HCT116 (cell line): ENCODE measurements at regions not wholly inside any gene's neighbourhood (a gene's known extent, or its start where the extent isn't known, plus 50 kb on each side); places are given as distances from the start of the nearest gene placed in this dataset.

Experiments
- ATF3 ChIP-seq: IDR thresholded peaks from 2 replicates; pipeline ENCODE4 v1.6.1; 2012
- CEBPB ChIP-seq: IDR thresholded peaks from 2 replicates; pipeline ENCODE4 v1.6.1; 2012; ENCODE audit warnings: low read depth
- EGR1 ChIP-seq: IDR thresholded peaks from 2 replicates; pipeline ENCODE4 v1.6.1; 2012; ENCODE audit warnings: low read depth
- EZH2 ChIP-seq: fragments of 200-600 bp; sonication (generic); IDR thresholded peaks from 2 replicates; pipeline ENCODE4 v1.6.1; 2017; ENCODE audit warnings: antibody characterized with exemption, mixed run types
- MAX ChIP-seq: IDR thresholded peaks from 2 replicates; pipeline ENCODE4 v1.6.1; 2012
- POLR2A ChIP-seq: IDR thresholded peaks from 2 replicates; pipeline ENCODE4 v1.7.0; 2011; ENCODE audit warnings: borderline replicate concordance; ENCODE audit not compliant: insufficient read depth, insufficient read length; ENCODE audit errors: extremely low read depth
- POLR2AphosphoS5 ChIP-seq: IDR thresholded peaks from 2 replicates; pipeline ENCODE4 v1.6.1; 2011; ENCODE audit warnings: mild to moderate bottlenecking, low read depth, low read length, moderate library complexity
- RAD21 ChIP-seq: IDR thresholded peaks from 2 replicates; pipeline ENCODE4 v1.6.1; 2012; ENCODE audit warnings: low read depth, mild to moderate bottlenecking
- REST ChIP-seq: IDR thresholded peaks from 2 replicates; pipeline ENCODE4 v1.6.1; 2012; ENCODE audit warnings: low read depth
- SP1 ChIP-seq: IDR thresholded peaks from 2 replicates; pipeline ENCODE4 v1.6.1; 2012; ENCODE audit warnings: low read depth
- SRF ChIP-seq: IDR thresholded peaks from 2 replicates; pipeline ENCODE4 v1.6.1; 2012; ENCODE audit warnings: low read depth
- ZNF274 ChIP-seq: fragments of 200-500 bp; sonication (Bioruptor generic); IDR thresholded peaks from 2 replicates; pipeline ENCODE4 v1.6.1; 2014; ENCODE audit warnings: mild to moderate bottlenecking, low read depth, low read length, inconsistent platforms
- TF ChIP-seq, protein P1 (sequence below), 3 experiments: fragments of 200-600 bp in 1 of 3; sonication (generic) in 1 of 3; IDR thresholded peaks in 2 of 3; conservative IDR thresholded peaks in 1 of 3; 2 replicates each; pipeline ENCODE4 v1.5.1; 2012 to 2017; ENCODE audit warnings: low read depth in 2 of 3, low read length in 2 of 3, antibody characterized with exemption in 1 of 3, borderline replicate concordance in 1 of 3, control low read depth in 1 of 3, mild to moderate bottlenecking in 1 of 3, mixed read lengths in 1 of 3, mixed run types in 1 of 3, moderate library complexity in 1 of 3; ENCODE audit not compliant: insufficient read depth in 1 of 3

DNA sequence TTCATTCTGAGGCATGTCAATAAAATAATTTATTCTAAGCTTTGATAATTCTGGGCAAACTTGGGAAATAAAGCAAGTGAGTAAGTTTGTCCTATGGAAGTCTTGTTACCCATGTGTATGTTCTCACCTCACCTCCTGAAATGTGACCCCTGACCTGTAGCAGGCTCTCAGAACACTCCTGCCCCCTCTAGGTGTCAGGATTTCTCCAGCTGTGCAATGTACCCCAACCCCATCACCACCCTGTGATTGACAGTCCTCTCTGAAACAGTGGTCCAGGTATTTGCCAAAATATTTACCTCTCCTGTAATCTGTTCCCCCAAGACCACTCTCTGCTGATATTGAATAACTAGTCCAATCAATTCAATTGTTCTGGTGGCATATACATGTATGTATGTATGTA, 122.6 kb upstream of the PTER start:
- TF ChIP-seq, protein P1, sequence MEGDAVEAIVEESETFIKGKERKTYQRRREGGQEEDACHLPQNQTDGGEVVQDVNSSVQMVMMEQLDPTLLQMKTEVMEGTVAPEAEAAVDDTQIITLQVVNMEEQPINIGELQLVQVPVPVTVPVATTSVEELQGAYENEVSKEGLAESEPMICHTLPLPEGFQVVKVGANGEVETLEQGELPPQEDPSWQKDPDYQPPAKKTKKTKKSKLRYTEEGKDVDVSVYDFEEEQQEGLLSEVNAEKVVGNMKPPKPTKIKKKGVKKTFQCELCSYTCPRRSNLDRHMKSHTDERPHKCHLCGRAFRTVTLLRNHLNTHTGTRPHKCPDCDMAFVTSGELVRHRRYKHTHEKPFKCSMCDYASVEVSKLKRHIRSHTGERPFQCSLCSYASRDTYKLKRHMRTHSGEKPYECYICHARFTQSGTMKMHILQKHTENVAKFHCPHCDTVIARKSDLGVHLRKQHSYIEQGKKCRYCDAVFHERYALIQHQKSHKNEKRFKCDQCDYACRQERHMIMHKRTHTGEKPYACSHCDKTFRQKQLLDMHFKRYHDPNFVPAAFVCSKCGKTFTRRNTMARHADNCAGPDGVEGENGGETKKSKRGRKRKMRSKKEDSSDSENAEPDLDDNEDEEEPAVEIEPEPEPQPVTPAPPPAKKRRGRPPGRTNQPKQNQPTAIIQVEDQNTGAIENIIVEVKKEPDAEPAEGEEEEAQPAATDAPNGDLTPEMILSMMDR (IDR thresholded peaks at IDR 0.05 in 2 of 3, conservative IDR thresholded peaks at IDR 0.05 in 1 of 3; ENCODE audit: borderline replicate concordance in 1 of 3, insufficient read depth in 1 of 3, low read depth in 2 of 3, low read length in 2 of 3), result peak; percentile 8 to 34 (median 26); a peak in 3 of 6 replicates
- TF ChIP-seq MAX (no peak), CEBPB (no peak), EZH2 (no peak), REST (no peak), SP1 (no peak), ZNF274 (no peak), POLR2AphosphoS5 (no peak), EGR1 (no peak), RAD21 (peak; percentile 55), POLR2A (no peak), ATF3 (no peak), SRF (no peak)
